HCT116 (cell line): ENCODE measurements at regions not wholly inside any gene's neighbourhood (a gene's known extent, or its start where the extent isn't known, plus 50 kb on each side); places are given as distances from the start of the nearest gene placed in this dataset.

ENCODE experiments used
- ATAC-seq: fragments of 200-7000 bp; cut with Tn5 transposase; 2 replicates; pipeline ENCODE4 v1.9.1; 2020; ENCODE audit warnings: mild to moderate bottlenecking, moderate library complexity
- BruUV-seq: library from RNA; stranded (reverse); fragments of 400-500 nt; replicated peaks from 2 replicates; lab custom pipeline; 2021; lab: Mats Ljungman, UMichigan
- CTCF ChIA-PET: fragments of 300-600 bp; sonication (Branson Sonifier 250); formaldehyde crosslinking; loops from one replicate; lab custom pipeline; 2021; ENCODE audit warnings: antibody characterized with exemption; lab: Charles Lee
- POLR2A ChIA-PET: fragments of 300-600, 350-600 bp; sonication (Branson Sonifier 250); formaldehyde crosslinking; loops from one replicate; lab custom pipeline; 2021; ENCODE audit warnings: antibody characterized with exemption; lab: Charles Lee
- RAD21 ChIA-PET, 2 experiments: fragments of 300-600 bp; sonication (Branson Sonifier 250); formaldehyde crosslinking; loops; one replicate each; lab custom pipeline; 2023; ENCODE audit warnings: low total read pairs in 2 of 2; ENCODE audit not compliant: uncharacterized antibody in 2 of 2, unreplicated experiment in 2 of 2, low non-redundant PET in 1 of 2; lab: Charles Lee
- DNase-seq: peaks from one replicate; pipeline ENCODE4 v3.0.0-alpha.2; 2010; ENCODE audit warnings: low read depth, low spot score
- H2AFZ ChIP-seq: fragments of 200-600 bp; shearing (Covaris generic), sonication (generic); 2 replicates; pipeline ENCODE4 v1.6.1; 2017; ENCODE audit warnings: low read depth, mixed run types, mixed read lengths, antibody characterized with exemption, low read length; ENCODE audit not compliant: poor library complexity, severe bottlenecking
- H3K27ac ChIP-seq: 2 replicates; pipeline ENCODE4 v1.5.1; 2012; ENCODE audit warnings: low read depth, low read length
- H3K27me3 ChIP-seq: fragments of 200-600 bp; sonication (generic); 2 replicates; pipeline ENCODE4 v1.6.1; 2016; ENCODE audit warnings: mixed run types, low read length, mixed read lengths; ENCODE audit not compliant: insufficient read depth
- H3K36me3 ChIP-seq, 2 experiments: fragments of 200-500 bp in 1 of 2; fragments of 200-600 bp in 1 of 2; sonication (Bioruptor generic) in 1 of 2; sonication (generic) in 1 of 2; 2 replicates each; pipeline versions ENCODE4 v1.5.1 to v1.6.1; 2014 to 2016; ENCODE audit warnings: low read length in 2 of 2, inconsistent platforms in 1 of 2, mixed read lengths in 1 of 2, mixed run types in 1 of 2; ENCODE audit not compliant: insufficient read depth in 2 of 2, control insufficient read depth in 1 of 2
- H3K4me1 ChIP-seq, 2 experiments: fragments of 200-600 bp in 1 of 2; sonication (generic) in 1 of 2; 2 replicates each; pipeline versions ENCODE4 v1.5.1 to v1.6.1; 2012 to 2017; ENCODE audit warnings: low read length in 2 of 2, inconsistent platforms in 1 of 2, mild to moderate bottlenecking in 1 of 2, mixed read lengths in 1 of 2, mixed run types in 1 of 2, moderate library complexity in 1 of 2; ENCODE audit not compliant: insufficient read depth in 2 of 2, control insufficient read depth in 1 of 2
- H3K4me2 ChIP-seq: fragments of 200-600 bp; sonication (generic); 2 replicates; pipeline ENCODE4 v1.6.1; 2017; ENCODE audit warnings: mixed run types, low read length, mixed read lengths
- H3K4me3 ChIP-seq, 2 experiments: fragments of 200-600 bp in 1 of 2; sonication (generic) in 1 of 2; replicated peaks in 1 of 2; 2 replicates each; pipeline ENCODE4 v1.5.1; 2011 to 2016; ENCODE audit warnings: low read length in 2 of 2, control low read depth in 1 of 2, low read depth in 1 of 2, mild to moderate bottlenecking in 1 of 2, mixed read lengths in 1 of 2, mixed run types in 1 of 2
- H3K79me2 ChIP-seq: fragments of 200-600 bp; sonication (generic); 2 replicates; pipeline ENCODE4 v1.6.1; 2017; ENCODE audit warnings: mild to moderate bottlenecking, mixed run types, low read length, moderate library complexity, mixed read lengths; ENCODE audit not compliant: insufficient read depth
- H3K9ac ChIP-seq: fragments of 200-600 bp; sonication (generic); 2 replicates; pipeline ENCODE4 v1.6.1; 2016; ENCODE audit warnings: low read length, mixed read lengths
- H3K9me2 ChIP-seq: fragments of 200-600 bp; sonication (generic), shearing (Covaris generic); 2 replicates; pipeline ENCODE4 v1.6.1; 2017; ENCODE audit warnings: mixed run types, mild to moderate bottlenecking, moderate library complexity; ENCODE audit not compliant: insufficient read depth
- H3K9me3 ChIP-seq, 2 experiments: fragments of 200-500 bp in 1 of 2; fragments of 200-600 bp in 1 of 2; sonication (Bioruptor generic) in 1 of 2; sonication (generic) in 1 of 2; 2 replicates each; pipeline ENCODE4 v1.6.1; 2014 to 2017; ENCODE audit warnings: low read length in 2 of 2, mixed read lengths in 2 of 2, inconsistent platforms in 1 of 2, low read depth in 1 of 2, mild to moderate bottlenecking in 1 of 2, mixed run types in 1 of 2, moderate library complexity in 1 of 2; ENCODE audit not compliant: control insufficient read depth in 1 of 2, insufficient read depth in 1 of 2
- H4K20me1 ChIP-seq: fragments of 200-600 bp; sonication (generic), shearing (Covaris generic); 2 replicates; pipeline ENCODE4 v1.6.1; 2017; ENCODE audit warnings: mixed run types, mild to moderate bottlenecking, moderate library complexity; ENCODE audit not compliant: insufficient read depth
- CBX3 ChIP-seq: IDR thresholded peaks from 2 replicates; pipeline ENCODE4 v1.6.1; 2012; ENCODE audit warnings: low read depth
- CEBPB ChIP-seq: IDR thresholded peaks from 2 replicates; pipeline ENCODE4 v1.6.1; 2012; ENCODE audit warnings: low read depth
- EZH2 ChIP-seq: fragments of 200-600 bp; sonication (generic); IDR thresholded peaks from 2 replicates; pipeline ENCODE4 v1.6.1; 2017; ENCODE audit warnings: antibody characterized with exemption, mixed run types
- EZH2phosphoT487 ChIP-seq: fragments of 200-600 bp; IDR thresholded peaks from 2 replicates; pipeline ENCODE4 v1.6.1; 2018; ENCODE audit warnings: antibody characterized with exemption, borderline replicate concordance
- FOSL1 ChIP-seq: IDR thresholded peaks from 2 replicates; pipeline ENCODE4 v1.6.1; 2012; ENCODE audit warnings: low read depth
- JUND ChIP-seq: IDR thresholded peaks from 2 replicates; pipeline ENCODE4 v1.6.1; 2012
- POLR2AphosphoS5 ChIP-seq: IDR thresholded peaks from 2 replicates; pipeline ENCODE4 v1.6.1; 2011; ENCODE audit warnings: mild to moderate bottlenecking, low read depth, low read length, moderate library complexity
- RAD21 ChIP-seq: IDR thresholded peaks from 2 replicates; pipeline ENCODE4 v1.6.1; 2012; ENCODE audit warnings: low read depth, mild to moderate bottlenecking
- SP1 ChIP-seq: IDR thresholded peaks from 2 replicates; pipeline ENCODE4 v1.6.1; 2012; ENCODE audit warnings: low read depth
- TCF7L2 ChIP-seq: IDR thresholded peaks from 2 replicates; pipeline ENCODE4 v1.7.0; 2011; ENCODE audit warnings: borderline replicate concordance, inconsistent platforms; ENCODE audit not compliant: insufficient read depth, insufficient read length; ENCODE audit errors: extremely low read depth
- YY1 ChIP-seq: IDR thresholded peaks from 2 replicates; pipeline ENCODE4 v1.6.1; 2011; ENCODE audit warnings: low read length, low read depth, moderate library complexity, mild to moderate bottlenecking; ENCODE audit not compliant: insufficient replicate concordance; ENCODE audit errors: extremely low read depth
- ZNF274 ChIP-seq: fragments of 200-500 bp; sonication (Bioruptor generic); IDR thresholded peaks from 2 replicates; pipeline ENCODE4 v1.6.1; 2014; ENCODE audit warnings: mild to moderate bottlenecking, low read depth, low read length, inconsistent platforms
- intact Hi-C: fragments of 100-400 bp; cut with micrococcal nuclease; formaldehyde crosslinking; loops from 2 replicates; pipeline ENCODE4 v1.10.0; 2022
- TF ChIP-seq, protein P1 (sequence below): IDR thresholded peaks from 2 replicates; pipeline ENCODE4 v1.6.1; 2011; ENCODE audit warnings: mild to moderate bottlenecking, low read length, moderate library complexity; ENCODE audit not compliant: insufficient replicate concordance; ENCODE audit errors: extremely low read depth
- TF ChIP-seq, protein P2 (sequence below): IDR thresholded peaks from 2 replicates; pipeline ENCODE4 v1.6.1; 2012; ENCODE audit warnings: low read depth
- TF ChIP-seq, protein P3 (sequence below), 3 experiments: fragments of 200-600 bp in 1 of 3; sonication (generic) in 1 of 3; IDR thresholded peaks in 2 of 3; conservative IDR thresholded peaks in 1 of 3; 2 replicates each; pipeline ENCODE4 v1.5.1; 2012 to 2017; ENCODE audit warnings: low read depth in 2 of 3, low read length in 2 of 3, antibody characterized with exemption in 1 of 3, borderline replicate concordance in 1 of 3, control low read depth in 1 of 3, mild to moderate bottlenecking in 1 of 3, mixed read lengths in 1 of 3, mixed run types in 1 of 3, moderate library complexity in 1 of 3; ENCODE audit not compliant: insufficient read depth in 1 of 3
- TF ChIP-seq, protein P4 (sequence below): IDR thresholded peaks from 2 replicates; pipeline ENCODE4 v1.6.1; 2012

DNA sequence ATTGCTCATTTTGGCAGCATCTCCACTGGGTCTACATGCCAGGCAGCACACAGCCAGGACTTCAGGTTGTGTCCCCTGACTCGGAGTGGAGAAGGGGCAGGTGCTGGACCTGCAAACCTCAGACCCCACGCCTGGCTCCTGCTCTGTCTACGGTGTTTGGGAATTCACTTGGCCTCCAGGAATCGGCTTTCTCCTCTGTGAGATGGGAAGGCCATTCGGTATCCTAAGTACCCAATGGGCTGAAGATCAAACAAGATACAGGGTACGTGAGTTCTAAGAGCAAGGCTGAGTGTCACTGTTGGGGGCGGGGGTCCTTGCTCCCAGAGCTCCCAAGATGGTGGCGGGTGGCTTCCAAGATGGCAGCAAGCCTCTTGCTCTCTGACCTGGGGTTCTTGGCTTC lies 73.2 kb upstream of the EN2 start:
- H3K4me1 ChIP-seq: peaks cover 0 to 4% of the 10 kb centered on the region in 2 experiments; a peak in 2 of 4 replicates
- no peak overlapping the region for H3K27ac ChIP-seq
- no peaks in the 10 kb centered on the region for H3K9me3 ChIP-seq
- ChIA-PET POLR2A (no interaction called here), RAD21 (no interaction called here), CTCF (no interaction called here)
- intact Hi-C loops: loop anchor here (10.0 kb wide), 1 partner anchor 150 kb away; no protein-coding TSS in a partner anchor
- no peaks in the 10 kb centered on the region for H3K36me3 ChIP-seq
- no peak overlapping the region for H3K4me3 ChIP-seq
- no peak overlapping the region for H2AFZ ChIP-seq
- no peak for DNase-seq
- H3K9me2 ChIP-seq: no peaks in the 10 kb centered on the region
- no peak for ATAC-seq
- no TSS peak for BruUV-seq
- no peaks in the 10 kb centered on the region for H4K20me1 ChIP-seq
- peaks cover 1% of the 10 kb centered on the region; the same call in 1 of the 2 replicates for H3K27me3 ChIP-seq
- H3K9ac ChIP-seq: no peak overlapping the region
- H3K4me2 ChIP-seq: no peak overlapping the region
- TF ChIP-seq CEBPB: no peak
- no peak for TF ChIP-seq YY1
- TF ChIP-seq CBX3: no peak
- TF ChIP-seq, protein P1, sequence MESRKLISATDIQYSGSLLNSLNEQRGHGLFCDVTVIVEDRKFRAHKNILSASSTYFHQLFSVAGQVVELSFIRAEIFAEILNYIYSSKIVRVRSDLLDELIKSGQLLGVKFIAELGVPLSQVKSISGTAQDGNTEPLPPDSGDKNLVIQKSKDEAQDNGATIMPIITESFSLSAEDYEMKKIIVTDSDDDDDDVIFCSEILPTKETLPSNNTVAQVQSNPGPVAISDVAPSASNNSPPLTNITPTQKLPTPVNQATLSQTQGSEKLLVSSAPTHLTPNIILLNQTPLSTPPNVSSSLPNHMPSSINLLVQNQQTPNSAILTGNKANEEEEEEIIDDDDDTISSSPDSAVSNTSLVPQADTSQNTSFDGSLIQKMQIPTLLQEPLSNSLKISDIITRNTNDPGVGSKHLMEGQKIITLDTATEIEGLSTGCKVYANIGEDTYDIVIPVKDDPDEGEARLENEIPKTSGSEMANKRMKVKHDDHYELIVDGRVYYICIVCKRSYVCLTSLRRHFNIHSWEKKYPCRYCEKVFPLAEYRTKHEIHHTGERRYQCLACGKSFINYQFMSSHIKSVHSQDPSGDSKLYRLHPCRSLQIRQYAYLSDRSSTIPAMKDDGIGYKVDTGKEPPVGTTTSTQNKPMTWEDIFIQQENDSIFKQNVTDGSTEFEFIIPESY: no peak
- TF ChIP-seq TCF7L2: no peak
- TF ChIP-seq EZH2: no peak
- TF ChIP-seq SP1: no peak
- TF ChIP-seq, protein P2, sequence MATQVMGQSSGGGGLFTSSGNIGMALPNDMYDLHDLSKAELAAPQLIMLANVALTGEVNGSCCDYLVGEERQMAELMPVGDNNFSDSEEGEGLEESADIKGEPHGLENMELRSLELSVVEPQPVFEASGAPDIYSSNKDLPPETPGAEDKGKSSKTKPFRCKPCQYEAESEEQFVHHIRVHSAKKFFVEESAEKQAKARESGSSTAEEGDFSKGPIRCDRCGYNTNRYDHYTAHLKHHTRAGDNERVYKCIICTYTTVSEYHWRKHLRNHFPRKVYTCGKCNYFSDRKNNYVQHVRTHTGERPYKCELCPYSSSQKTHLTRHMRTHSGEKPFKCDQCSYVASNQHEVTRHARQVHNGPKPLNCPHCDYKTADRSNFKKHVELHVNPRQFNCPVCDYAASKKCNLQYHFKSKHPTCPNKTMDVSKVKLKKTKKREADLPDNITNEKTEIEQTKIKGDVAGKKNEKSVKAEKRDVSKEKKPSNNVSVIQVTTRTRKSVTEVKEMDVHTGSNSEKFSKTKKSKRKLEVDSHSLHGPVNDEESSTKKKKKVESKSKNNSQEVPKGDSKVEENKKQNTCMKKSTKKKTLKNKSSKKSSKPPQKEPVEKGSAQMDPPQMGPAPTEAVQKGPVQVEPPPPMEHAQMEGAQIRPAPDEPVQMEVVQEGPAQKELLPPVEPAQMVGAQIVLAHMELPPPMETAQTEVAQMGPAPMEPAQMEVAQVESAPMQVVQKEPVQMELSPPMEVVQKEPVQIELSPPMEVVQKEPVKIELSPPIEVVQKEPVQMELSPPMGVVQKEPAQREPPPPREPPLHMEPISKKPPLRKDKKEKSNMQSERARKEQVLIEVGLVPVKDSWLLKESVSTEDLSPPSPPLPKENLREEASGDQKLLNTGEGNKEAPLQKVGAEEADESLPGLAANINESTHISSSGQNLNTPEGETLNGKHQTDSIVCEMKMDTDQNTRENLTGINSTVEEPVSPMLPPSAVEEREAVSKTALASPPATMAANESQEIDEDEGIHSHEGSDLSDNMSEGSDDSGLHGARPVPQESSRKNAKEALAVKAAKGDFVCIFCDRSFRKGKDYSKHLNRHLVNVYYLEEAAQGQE: no peak
- no peak for TF ChIP-seq EZH2phosphoT487
- TF ChIP-seq RAD21: no peak
- TF ChIP-seq, protein P3, sequence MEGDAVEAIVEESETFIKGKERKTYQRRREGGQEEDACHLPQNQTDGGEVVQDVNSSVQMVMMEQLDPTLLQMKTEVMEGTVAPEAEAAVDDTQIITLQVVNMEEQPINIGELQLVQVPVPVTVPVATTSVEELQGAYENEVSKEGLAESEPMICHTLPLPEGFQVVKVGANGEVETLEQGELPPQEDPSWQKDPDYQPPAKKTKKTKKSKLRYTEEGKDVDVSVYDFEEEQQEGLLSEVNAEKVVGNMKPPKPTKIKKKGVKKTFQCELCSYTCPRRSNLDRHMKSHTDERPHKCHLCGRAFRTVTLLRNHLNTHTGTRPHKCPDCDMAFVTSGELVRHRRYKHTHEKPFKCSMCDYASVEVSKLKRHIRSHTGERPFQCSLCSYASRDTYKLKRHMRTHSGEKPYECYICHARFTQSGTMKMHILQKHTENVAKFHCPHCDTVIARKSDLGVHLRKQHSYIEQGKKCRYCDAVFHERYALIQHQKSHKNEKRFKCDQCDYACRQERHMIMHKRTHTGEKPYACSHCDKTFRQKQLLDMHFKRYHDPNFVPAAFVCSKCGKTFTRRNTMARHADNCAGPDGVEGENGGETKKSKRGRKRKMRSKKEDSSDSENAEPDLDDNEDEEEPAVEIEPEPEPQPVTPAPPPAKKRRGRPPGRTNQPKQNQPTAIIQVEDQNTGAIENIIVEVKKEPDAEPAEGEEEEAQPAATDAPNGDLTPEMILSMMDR (IDR thresholded peaks at IDR 0.05 in 2 of 3, conservative IDR thresholded peaks at IDR 0.05 in 1 of 3; ENCODE audit: borderline replicate concordance in 1 of 3, insufficient read depth in 1 of 3, low read depth in 2 of 3, low read length in 2 of 3): no peak
- no peak for TF ChIP-seq ZNF274
- no peak for TF ChIP-seq FOSL1
- no peak for TF ChIP-seq JUND
- TF ChIP-seq, protein P4, sequence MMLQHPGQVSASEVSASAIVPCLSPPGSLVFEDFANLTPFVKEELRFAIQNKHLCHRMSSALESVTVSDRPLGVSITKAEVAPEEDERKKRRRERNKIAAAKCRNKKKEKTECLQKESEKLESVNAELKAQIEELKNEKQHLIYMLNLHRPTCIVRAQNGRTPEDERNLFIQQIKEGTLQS: no peak
- TF ChIP-seq POLR2AphosphoS5: no peak
- H3K79me2 ChIP-seq: no peaks in the 10 kb centered on the region
